ENCODE measurements at regions not wholly inside any gene's neighbourhood (a gene's known extent, or its start where the extent isn't known, plus 50 kb on each side); places are given as distances from the start of the nearest gene placed in this dataset.
"Not testable (repeated sequence)": the region's sequence is repeated elsewhere in the genome, so short reads cannot be mapped to it uniquely, and the experiment has no call there.

DNA sequence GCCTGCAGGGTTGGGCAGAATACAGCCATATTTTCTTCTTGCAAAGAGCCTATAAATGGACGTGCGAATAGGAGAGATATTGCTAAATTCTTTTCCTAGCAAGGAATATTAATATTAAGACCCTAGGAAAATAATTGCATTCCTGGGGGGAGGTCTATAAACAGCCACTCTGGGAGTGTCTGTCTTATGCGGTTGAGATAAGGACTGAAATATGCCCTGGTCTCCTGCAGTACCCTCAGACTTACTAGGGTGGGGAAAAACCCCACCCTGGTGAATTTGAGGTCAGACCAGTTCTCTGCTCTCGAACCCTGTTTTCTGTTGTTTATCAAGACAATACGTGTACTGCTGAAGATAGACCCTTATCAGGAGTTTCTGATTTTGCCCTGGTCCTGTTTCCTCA is 74.4 kb downstream of the GBP6 start:
- not testable (repeated sequence) for TF ChIP-seq ZNF510 (CRISPR knock-in tag; IDR thresholded peaks at IDR 0.05; ENCODE audit: low read depth); ZNF274 (CRISPR knock-in tag; IDR thresholded peaks at IDR 0.05); TAF1 (CRISPR knock-in tag; IDR thresholded peaks at IDR 0.05)
- TF ChIP-seq, protein P1, sequence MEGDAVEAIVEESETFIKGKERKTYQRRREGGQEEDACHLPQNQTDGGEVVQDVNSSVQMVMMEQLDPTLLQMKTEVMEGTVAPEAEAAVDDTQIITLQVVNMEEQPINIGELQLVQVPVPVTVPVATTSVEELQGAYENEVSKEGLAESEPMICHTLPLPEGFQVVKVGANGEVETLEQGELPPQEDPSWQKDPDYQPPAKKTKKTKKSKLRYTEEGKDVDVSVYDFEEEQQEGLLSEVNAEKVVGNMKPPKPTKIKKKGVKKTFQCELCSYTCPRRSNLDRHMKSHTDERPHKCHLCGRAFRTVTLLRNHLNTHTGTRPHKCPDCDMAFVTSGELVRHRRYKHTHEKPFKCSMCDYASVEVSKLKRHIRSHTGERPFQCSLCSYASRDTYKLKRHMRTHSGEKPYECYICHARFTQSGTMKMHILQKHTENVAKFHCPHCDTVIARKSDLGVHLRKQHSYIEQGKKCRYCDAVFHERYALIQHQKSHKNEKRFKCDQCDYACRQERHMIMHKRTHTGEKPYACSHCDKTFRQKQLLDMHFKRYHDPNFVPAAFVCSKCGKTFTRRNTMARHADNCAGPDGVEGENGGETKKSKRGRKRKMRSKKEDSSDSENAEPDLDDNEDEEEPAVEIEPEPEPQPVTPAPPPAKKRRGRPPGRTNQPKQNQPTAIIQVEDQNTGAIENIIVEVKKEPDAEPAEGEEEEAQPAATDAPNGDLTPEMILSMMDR (CRISPR knock-in tag; IDR thresholded peaks at IDR 0.05): not testable (repeated sequence)
- TF ChIP-seq, protein P2, sequence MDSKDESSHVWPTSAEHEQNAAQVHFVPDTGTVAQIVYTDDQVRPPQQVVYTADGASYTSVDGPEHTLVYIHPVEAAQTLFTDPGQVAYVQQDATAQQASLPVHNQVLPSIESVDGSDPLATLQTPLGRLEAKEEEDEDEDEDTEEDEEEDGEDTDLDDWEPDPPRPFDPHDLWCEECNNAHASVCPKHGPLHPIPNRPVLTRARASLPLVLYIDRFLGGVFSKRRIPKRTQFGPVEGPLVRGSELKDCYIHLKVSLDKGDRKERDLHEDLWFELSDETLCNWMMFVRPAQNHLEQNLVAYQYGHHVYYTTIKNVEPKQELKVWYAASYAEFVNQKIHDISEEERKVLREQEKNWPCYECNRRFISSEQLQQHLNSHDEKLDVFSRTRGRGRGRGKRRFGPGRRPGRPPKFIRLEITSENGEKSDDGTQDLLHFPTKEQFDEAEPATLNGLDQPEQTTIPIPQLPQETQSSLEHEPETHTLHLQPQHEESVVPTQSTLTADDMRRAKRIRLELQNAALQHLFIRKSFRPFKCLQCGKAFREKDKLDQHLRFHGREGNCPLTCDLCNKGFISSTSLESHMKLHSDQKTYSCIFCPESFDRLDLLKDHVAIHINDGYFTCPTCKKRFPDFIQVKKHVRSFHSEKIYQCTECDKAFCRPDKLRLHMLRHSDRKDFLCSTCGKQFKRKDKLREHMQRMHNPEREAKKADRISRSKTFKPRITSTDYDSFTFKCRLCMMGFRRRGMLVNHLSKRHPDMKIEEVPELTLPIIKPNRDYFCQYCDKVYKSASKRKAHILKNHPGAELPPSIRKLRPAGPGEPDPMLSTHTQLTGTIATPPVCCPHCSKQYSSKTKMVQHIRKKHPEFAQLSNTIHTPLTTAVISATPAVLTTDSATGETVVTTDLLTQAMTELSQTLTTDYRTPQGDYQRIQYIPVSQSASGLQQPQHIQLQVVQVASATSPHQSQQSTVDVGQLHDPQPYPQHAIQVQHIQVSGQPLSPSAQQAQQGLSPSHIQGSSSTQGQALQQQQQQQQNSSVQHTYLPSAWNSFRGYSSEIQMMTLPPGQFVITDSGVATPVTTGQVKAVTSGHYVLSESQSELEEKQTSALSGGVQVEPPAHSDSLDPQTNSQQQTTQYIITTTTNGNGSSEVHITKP (CRISPR knock-in tag; IDR thresholded peaks at IDR 0.05; ENCODE audit: low read depth): not testable (repeated sequence)
- TF ChIP-seq, protein P3, sequence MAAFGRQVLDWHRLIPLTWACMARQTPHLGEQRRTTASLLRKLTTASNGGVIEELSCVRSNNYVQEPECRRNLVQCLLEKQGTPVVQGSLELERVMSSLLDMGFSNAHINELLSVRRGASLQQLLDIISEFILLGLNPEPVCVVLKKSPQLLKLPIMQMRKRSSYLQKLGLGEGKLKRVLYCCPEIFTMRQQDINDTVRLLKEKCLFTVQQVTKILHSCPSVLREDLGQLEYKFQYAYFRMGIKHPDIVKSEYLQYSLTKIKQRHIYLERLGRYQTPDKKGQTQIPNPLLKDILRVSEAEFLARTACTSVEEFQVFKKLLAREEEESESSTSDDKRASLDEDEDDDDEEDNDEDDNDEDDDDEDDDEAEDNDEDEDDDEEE (CRISPR knock-in tag; IDR thresholded peaks at IDR 0.05): not testable (repeated sequence)

Measured in HepG2 (cell line).